ENCODE measurements at regions not wholly inside any gene's neighbourhood (a gene's known extent, or its start where the extent isn't known, plus 50 kb on each side); places are given as distances from the start of the nearest gene placed in this dataset.
A peak's percentile ranks its signal among the peaks of the same experiment; 100 is the strongest.

GRCh38 chr6:82015043-82015442 is 232.5 kb downstream of the IBTK start:
- peak; percentile 30 for DNase-seq (ENCODE audit: low spot score)

GRCh38 chr6:82013561-82014530 is 233.7 kb downstream of the IBTK start:
- peak; percentile 46 for DNase-seq (ENCODE audit: low spot score)

GRCh38 chr6:82006027-82006738 is 241.4 kb downstream of the IBTK start:
- no peak for DNase-seq (ENCODE audit: low spot score)

GRCh38 chr6:82000551-82000950 is 247.0 kb downstream of the IBTK start:
- no peak for DNase-seq (ENCODE audit: low spot score)

GRCh38 chr6:81999826-82000225 is 247.3 kb upstream of the TENT5A start:
- DNase-seq (ENCODE audit: low spot score): no peak

- no peak for DNase-seq (ENCODE audit: low spot score)
Measured at GRCh38 chr6:81999270-81999669, 246.8 kb upstream of the TENT5A start.

GRCh38 chr6:81998432-81998831 is 246.0 kb upstream of the TENT5A start:
- DNase-seq (ENCODE audit: low spot score): peak; percentile 54

GRCh38 chr6:81997090-81997926 is 244.8 kb upstream of the TENT5A start:
- DNase-seq (ENCODE audit: low spot score): peak; percentile 60

- DNase-seq (ENCODE audit: low spot score): peak; percentile 57
Measured at GRCh38 chr6:81996414-81996813, 243.9 kb upstream of the TENT5A start.

- peak; percentile 37 for DNase-seq (ENCODE audit: low spot score)
Measured at GRCh38 chr6:81995548-81996289, 243.2 kb upstream of the TENT5A start.

- DNase-seq (ENCODE audit: low spot score): no peak
Measured at GRCh38 chr6:81988871-81989270, 236.4 kb upstream of the TENT5A start.

GRCh38 chr6:81988446-81988845 is 236.0 kb upstream of the TENT5A start:
- DNase-seq (ENCODE audit: low spot score): no peak

- DNase-seq (ENCODE audit: low spot score): no peak
Measured at GRCh38 chr6:81987293-81987692, 234.8 kb upstream of the TENT5A start.

GRCh38 chr6:81985191-81985590 is 232.7 kb upstream of the TENT5A start:
- DNase-seq (ENCODE audit: low spot score): no peak

- DNase-seq (ENCODE audit: low spot score): no peak
Measured at GRCh38 chr6:81984599-81984998, 232.1 kb upstream of the TENT5A start.

GRCh38 chr6:81981812-81982211 is 229.3 kb upstream of the TENT5A start:
- peak; percentile 62 for DNase-seq (ENCODE audit: low spot score)

- no peak for DNase-seq (ENCODE audit: low spot score)
Measured at GRCh38 chr6:81979767-81980166, 227.3 kb upstream of the TENT5A start.

- DNase-seq (ENCODE audit: low spot score): no peak
Measured at GRCh38 chr6:81979329-81979728, 226.8 kb upstream of the TENT5A start.

- no peak for DNase-seq (ENCODE audit: low spot score)
Measured at GRCh38 chr6:81978230-81978629, 225.7 kb upstream of the TENT5A start.

GRCh38 chr6:81977486-81977885 is 225.0 kb upstream of the TENT5A start:
- no peak for DNase-seq (ENCODE audit: low spot score)

GRCh38 chr6:81969814-81970213 is 217.3 kb upstream of the TENT5A start:
- no peak for DNase-seq (ENCODE audit: low spot score)

Measured in AG08395 (cell line).